ENCODE measurements at regions not wholly inside any gene's neighbourhood (a gene's known extent, or its start where the extent isn't known, plus 50 kb on each side); places are given as distances from the start of the nearest gene placed in this dataset.

DNA sequence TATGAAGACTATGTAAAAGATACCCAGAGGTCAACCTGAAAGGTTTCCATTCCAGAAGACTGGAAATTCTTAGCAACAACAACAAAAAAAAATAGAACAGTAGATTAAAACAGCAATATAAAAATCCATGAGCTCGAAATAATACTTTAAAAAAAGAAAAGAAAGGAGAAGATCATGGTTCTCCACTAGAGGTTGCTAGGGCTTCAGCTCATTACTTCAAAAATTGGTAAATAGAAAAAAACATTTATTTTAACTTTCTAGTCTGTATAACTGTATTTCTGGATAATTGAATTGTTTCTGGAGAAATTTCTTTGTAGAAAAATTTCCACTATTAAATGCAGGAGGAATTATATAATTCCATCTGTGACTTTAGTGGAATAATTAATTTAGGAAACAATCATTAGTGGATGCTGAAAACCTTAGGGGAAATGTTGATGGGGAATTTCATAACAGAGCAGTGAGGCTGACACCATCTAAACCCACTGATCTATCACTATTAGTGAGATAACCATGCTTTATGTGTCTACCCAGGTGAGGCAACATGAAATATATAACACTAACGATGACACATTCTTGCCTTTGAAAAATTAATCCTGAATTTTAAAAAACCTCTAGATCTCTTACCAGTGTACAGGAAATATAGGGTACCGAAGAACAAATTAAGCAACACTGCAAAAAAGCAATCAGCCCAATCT is 62.5 kb upstream of the SNRK start:
- H3K27me3 ChIP-seq: no peaks in the 10 kb centered on the region
- no peaks in the 10 kb centered on the region for H3K9me3 ChIP-seq
- no peaks in the 10 kb centered on the region for H3K4me1 ChIP-seq (ENCODE audit: control insufficient read depth in 1 of 2, insufficient read depth in 1 of 2, low read depth in 1 of 2, low read length in 1 of 2)
- H3K36me3 ChIP-seq: no peaks in the 10 kb centered on the region
- no peak overlapping the region for H3K27ac ChIP-seq
- TF ChIP-seq, protein P1, sequence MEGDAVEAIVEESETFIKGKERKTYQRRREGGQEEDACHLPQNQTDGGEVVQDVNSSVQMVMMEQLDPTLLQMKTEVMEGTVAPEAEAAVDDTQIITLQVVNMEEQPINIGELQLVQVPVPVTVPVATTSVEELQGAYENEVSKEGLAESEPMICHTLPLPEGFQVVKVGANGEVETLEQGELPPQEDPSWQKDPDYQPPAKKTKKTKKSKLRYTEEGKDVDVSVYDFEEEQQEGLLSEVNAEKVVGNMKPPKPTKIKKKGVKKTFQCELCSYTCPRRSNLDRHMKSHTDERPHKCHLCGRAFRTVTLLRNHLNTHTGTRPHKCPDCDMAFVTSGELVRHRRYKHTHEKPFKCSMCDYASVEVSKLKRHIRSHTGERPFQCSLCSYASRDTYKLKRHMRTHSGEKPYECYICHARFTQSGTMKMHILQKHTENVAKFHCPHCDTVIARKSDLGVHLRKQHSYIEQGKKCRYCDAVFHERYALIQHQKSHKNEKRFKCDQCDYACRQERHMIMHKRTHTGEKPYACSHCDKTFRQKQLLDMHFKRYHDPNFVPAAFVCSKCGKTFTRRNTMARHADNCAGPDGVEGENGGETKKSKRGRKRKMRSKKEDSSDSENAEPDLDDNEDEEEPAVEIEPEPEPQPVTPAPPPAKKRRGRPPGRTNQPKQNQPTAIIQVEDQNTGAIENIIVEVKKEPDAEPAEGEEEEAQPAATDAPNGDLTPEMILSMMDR (IDR thresholded peaks at IDR 0.05): peak; percentile 16
- no peak overlapping the region for H3K4me3 ChIP-seq (ENCODE audit: low read depth in 1 of 2, low read length in 1 of 2)

DNA sequence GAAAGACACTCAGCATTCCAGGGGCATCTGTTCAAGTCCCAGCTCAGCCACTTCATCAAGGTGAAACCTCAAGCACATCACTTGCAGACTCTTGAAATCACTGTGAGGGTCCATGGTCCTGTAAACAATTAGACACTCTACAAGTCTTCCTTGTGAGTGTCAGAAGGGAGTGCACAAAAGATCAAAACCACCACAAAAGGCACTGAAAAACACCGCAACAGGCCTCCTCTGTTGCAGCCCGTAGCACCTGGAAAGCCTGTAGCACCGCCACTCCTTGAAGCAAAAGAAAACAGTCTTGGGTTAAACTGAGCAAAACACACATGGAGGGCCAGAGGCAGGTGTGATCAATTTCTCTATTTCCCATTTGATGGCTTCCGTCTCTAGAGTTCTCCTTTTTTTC is 63.8 kb upstream of the SNRK start:
- H3K9me3 ChIP-seq: no peaks in the 10 kb centered on the region
- H3K27ac ChIP-seq: no peak overlapping the region
- H3K4me1 ChIP-seq (ENCODE audit: control insufficient read depth in 1 of 2, insufficient read depth in 1 of 2, low read depth in 1 of 2, low read length in 1 of 2): peaks cover 2 to 4% of the 10 kb centered on the region in 2 experiments
- no peaks in the 10 kb centered on the region for H3K27me3 ChIP-seq
- H3K36me3 ChIP-seq: no peaks in the 10 kb centered on the region
- no peak overlapping the region for H3K4me3 ChIP-seq (ENCODE audit: low read depth in 1 of 2, low read length in 1 of 2)
- TF ChIP-seq, protein P1 (IDR thresholded peaks at IDR 0.05): no peak

GRCh38 chr3:43221076-43221475 is 65.3 kb upstream of the SNRK start:
- Histone ChIP-seq H3K36me3 (no peaks in the 10 kb centered on the region), H3K4me3 (ENCODE audit: low read depth in 1 of 2, low read length in 1 of 2) (no peak overlapping the region), H3K27me3 (no peaks in the 10 kb centered on the region), H3K4me1 (ENCODE audit: control insufficient read depth in 1 of 2, insufficient read depth in 1 of 2, low read depth in 1 of 2, low read length in 1 of 2) (peaks cover 9% of the 10 kb centered on the region in 2 experiments), H3K9me3 (no peaks in the 10 kb centered on the region), H3K27ac (no peak overlapping the region)
- TF ChIP-seq, protein P1 (IDR thresholded peaks at IDR 0.05): no peak

- peaks cover 9% of the 10 kb centered on the region in 2 experiments for H3K4me1 ChIP-seq (ENCODE audit: control insufficient read depth in 1 of 2, insufficient read depth in 1 of 2, low read depth in 1 of 2, low read length in 1 of 2)
- TF ChIP-seq, protein P1 (IDR thresholded peaks at IDR 0.05): no peak
- H3K27me3 ChIP-seq: no peaks in the 10 kb centered on the region
Observed at GRCh38 chr3:43219616-43220015, 66.7 kb upstream of the SNRK start.

DNA sequence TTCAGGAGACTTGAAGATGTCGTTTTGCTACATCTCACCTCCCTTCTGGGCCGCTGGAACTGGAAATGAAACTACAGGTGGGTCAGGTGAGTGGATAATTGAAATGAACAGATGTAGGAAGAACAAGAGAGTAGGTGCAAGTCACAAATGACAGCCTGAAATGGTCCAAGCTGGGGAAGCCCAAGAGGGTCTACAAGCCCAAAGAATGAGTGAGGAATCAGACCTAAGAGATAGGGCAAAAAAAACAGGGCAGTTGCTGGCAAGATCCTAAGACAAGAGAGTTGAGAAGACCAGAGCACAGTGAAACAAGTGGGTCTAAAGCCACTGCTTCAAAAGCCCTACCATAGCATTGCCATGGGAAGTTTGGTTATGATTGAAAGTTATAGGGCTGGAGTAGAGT is 67.4 kb upstream of the SNRK start:
- H3K4me1 ChIP-seq (ENCODE audit: control insufficient read depth in 1 of 2, insufficient read depth in 1 of 2, low read depth in 1 of 2, low read length in 1 of 2): peaks cover 9% of the 10 kb centered on the region in 2 experiments
- no peak overlapping the region for H3K4me3 ChIP-seq (ENCODE audit: low read depth in 1 of 2, low read length in 1 of 2)
- H3K36me3 ChIP-seq: no peaks in the 10 kb centered on the region
- no peak overlapping the region for H3K27ac ChIP-seq
- no peaks in the 10 kb centered on the region for H3K9me3 ChIP-seq
- no peaks in the 10 kb centered on the region for H3K27me3 ChIP-seq
- TF ChIP-seq, protein P1 (IDR thresholded peaks at IDR 0.05): no peak

More at GRCh38 chr3:43219616-43220015, 66.7 kb upstream of the SNRK start:
- no peak overlapping the region for H3K27ac ChIP-seq
- H3K9me3 ChIP-seq: no peaks in the 10 kb centered on the region
- H3K36me3 ChIP-seq: no peaks in the 10 kb centered on the region
- no peak overlapping the region for H3K4me3 ChIP-seq (ENCODE audit: low read depth in 1 of 2, low read length in 1 of 2)

All from neutrophil (primary cell).